IPS-15b (cell line): ENCODE measurements at regions not wholly inside any gene's neighbourhood (a gene's known extent, or its start where the extent isn't known, plus 50 kb on each side); places are given as distances from the start of the nearest gene placed in this dataset.
"Not testable (repeated sequence)": the region's sequence is repeated elsewhere in the genome, so short reads cannot be mapped to it uniquely, and the experiment has no call there.

Source experiments
- H3K27me3 ChIP-seq: one replicate; pipeline ENCODE4 v1.6.1; 2013; ENCODE audit warnings: low read length; ENCODE audit not compliant: control insufficient read depth, insufficient read depth
- H3K36me3 ChIP-seq: one replicate; pipeline ENCODE4 v1.6.1; 2013; ENCODE audit warnings: low read length; ENCODE audit not compliant: control insufficient read depth, insufficient read depth
- H3K4me1 ChIP-seq: one replicate; pipeline ENCODE4 v1.6.1; 2013; ENCODE audit warnings: mild to moderate bottlenecking, low read length; ENCODE audit not compliant: control insufficient read depth, insufficient read depth
- H3K4me3 ChIP-seq: one replicate; pipeline ENCODE4 v1.5.1; 2013; ENCODE audit warnings: low read depth, low read length
- H3K9ac ChIP-seq: one replicate; pipeline ENCODE4 v1.6.1; 2013; ENCODE audit warnings: low read depth, mild to moderate bottlenecking, low read length
- H3K9me3 ChIP-seq: one replicate; pipeline ENCODE4 v1.6.1; 2013; ENCODE audit warnings: mild to moderate bottlenecking, low read length; ENCODE audit not compliant: control insufficient read depth, insufficient read depth

DNA sequence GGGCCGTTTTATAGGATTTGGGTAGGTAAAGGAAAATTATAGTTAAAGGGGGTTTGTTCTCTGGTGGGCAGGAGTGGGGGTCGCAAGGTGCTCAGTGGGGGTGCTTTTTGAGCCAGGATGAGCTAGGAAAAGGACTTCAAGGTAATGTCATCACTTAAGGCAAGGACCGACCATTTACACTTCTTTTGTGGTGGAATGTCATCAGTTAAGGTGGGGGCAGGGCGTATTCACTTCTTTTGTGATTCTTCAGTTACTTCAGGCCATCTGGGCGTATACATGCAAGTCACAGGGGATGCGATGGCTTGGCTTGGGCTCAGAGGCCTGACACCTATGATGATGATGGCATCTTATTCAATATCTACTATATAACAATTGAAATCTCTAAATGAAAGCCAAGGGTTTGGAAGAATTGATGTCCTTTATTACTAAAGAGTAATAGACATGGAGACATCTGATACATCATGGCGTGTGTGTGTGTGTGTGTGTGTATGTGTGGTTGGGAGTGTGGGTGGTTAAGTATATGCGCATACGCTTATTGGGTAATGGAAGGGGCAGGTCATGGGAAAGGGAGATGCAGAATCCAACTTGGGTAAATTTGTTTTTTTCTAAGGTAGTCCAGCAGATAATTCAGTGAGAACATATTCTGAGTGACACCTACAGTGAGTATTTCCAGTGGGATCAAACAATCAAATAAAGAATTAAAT lies 236.9 kb upstream of the DUSP10 start:
- not testable (repeated sequence) for H3K36me3 ChIP-seq, H3K27me3 ChIP-seq, H3K9me3 ChIP-seq
- peak overlapping the region; percentile 88 for H3K9ac ChIP-seq
- peaks cover 14% of the 10 kb centered on the region for H3K4me1 ChIP-seq
- peak overlapping the region; percentile 74 for H3K4me3 ChIP-seq

DNA sequence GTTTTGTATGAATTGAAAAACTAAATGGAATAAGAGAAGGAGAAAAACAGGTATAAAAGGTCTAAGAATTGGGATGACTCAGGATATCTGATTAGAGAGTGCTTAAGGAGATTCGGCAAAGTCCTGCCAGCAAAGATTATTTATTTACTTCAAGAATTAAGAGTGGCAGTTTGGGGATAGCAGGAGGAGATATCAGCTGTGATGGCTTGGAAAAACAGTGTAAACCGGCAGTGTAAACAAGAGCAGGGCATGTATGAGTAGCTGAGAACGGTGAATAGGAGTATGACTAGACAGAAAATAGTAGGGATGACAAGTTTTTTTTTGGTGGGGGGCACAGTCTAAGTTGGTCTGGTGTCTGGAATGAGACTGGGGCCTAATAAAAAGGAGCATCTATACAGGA lies 231.9 kb upstream of the DUSP10 start:
- not testable (repeated sequence) for H3K9me3 ChIP-seq, H3K27me3 ChIP-seq, H3K9ac ChIP-seq

DNA sequence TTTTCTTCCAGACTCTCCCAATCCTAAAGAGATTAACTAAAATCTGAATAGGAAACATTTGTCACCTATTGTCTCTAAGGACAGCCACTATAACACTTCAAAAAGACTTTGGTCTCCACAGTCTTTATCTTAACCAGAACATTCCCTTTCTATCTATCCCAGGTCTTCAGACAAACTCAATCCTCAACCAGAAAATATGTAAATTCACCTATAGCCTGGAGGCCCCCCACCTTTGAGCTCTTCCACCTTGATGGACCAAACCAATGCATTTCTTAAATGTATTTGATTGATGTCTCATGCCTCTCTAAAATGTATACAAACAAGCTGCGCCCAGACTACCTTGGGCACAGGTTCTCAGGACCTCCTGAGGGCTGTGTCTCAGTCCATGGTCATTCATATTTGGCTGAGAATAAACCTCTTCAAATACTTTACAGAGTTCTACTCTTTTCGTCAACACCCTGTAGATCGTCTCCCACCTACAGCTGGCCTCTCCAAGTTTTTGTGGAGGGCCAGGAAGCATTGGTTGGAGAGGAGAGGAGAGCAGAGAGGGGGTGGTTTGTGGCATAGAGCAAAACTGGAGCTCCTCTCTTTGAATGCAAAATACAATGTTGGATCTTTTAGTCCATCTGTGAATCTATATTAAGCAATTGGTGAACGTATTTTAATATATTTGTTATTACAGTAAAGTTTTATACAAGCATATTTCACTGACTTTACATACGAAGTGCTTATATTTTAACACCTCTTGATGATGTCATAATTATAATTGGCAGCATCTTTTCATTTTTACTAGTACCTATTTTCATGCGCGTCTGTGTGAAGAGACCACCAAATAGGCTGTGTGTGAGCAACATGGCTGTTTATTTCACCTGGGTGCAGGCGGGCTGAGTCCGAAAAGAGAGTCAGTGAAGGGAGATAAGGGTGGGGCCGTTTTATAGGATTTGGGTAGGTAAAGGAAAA lies 230.7 kb upstream of the DUSP10 start:
- H3K4me1 ChIP-seq: peaks cover 11% of the 10 kb centered on the region
- H3K9ac ChIP-seq: peak overlapping the region; percentile 37
- no peaks in the 10 kb centered on the region for H3K36me3 ChIP-seq
- peak overlapping the region; percentile 37 for H3K4me3 ChIP-seq
- no peaks in the 10 kb centered on the region for H3K9me3 ChIP-seq
- no peaks in the 10 kb centered on the region for H3K27me3 ChIP-seq

More for the DNA sequence above, 231.9 kb upstream of the DUSP10 start:
- peaks cover 11% of the 10 kb centered on the region for H3K4me1 ChIP-seq
- not testable (repeated sequence) for H3K4me3 ChIP-seq, H3K36me3 ChIP-seq

- H3K9ac ChIP-seq, H3K9me3 ChIP-seq, H3K4me3 ChIP-seq, H3K36me3 ChIP-seq, H3K27me3 ChIP-seq: not testable (repeated sequence)
- H3K4me1 ChIP-seq: peaks cover 11% of the 10 kb centered on the region
Observed at GRCh38 chr1:221971035-221971434, 229.1 kb upstream of the DUSP10 start.

DNA sequence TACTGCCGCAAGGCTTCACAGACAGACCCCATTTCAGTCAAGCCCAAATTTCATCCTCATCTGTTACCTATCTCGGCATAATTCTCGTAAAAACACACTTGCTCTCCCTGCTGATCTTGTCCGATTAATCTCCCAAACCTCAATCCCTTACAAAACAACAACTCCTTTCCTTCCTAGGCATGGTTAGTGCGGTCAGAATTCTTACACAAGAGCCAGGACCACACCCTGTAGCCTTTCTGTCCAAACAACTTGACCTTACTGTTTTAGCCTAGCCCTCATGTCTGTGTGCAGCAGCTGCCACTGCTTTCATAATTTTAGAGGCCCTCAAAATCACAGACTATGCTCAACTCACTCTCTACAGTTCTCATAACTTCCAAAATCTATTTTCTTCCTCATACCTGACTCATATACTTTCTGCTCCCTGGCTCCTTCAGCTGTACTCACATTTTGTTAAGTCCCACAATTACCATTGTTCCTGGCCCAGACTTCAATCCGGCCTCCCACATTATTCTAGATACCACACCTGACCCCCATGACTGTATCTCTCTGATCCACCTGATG lies 227.5 kb upstream of the DUSP10 start:
- H3K27me3 ChIP-seq, H3K4me3 ChIP-seq, H3K9ac ChIP-seq, H3K9me3 ChIP-seq, H3K36me3 ChIP-seq: not testable (repeated sequence)
- H3K4me1 ChIP-seq: peaks cover 18% of the 10 kb centered on the region

GRCh38 chr1:221967538-221967937 lies 225.6 kb upstream of the DUSP10 start:
- H3K36me3 ChIP-seq, H3K27me3 ChIP-seq, H3K9ac ChIP-seq, H3K9me3 ChIP-seq: not testable (repeated sequence)
- peaks cover 14% of the 10 kb centered on the region for H3K4me1 ChIP-seq
- peak overlapping the region; percentile 18 for H3K4me3 ChIP-seq

DNA sequence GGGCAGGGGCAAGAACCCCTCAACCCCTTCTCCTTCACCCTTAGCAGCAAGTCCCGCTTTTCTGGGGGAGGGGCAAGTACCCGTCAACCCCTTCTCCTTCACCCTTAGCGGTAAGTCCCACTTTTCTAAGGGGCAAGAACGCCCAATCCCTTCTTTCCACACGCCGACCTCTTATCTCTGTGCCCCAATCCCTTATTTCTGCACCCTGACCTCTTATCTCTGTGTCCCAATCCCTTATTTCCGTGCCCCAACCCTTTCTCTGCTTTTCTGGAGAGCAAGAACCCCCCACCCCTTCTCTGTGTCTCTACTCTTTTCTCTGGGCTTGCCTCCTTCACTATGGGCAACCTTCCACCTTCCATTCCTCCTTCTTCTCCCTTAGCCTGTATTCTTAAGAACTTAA lies 225.0 kb upstream of the DUSP10 start:
- H3K4me1 ChIP-seq: peaks cover 16% of the 10 kb centered on the region

GRCh38 chr1:221965891-221966290 lies 224.0 kb upstream of the DUSP10 start:
- H3K36me3 ChIP-seq, H3K9ac ChIP-seq, H3K27me3 ChIP-seq, H3K9me3 ChIP-seq, H3K4me3 ChIP-seq: not testable (repeated sequence)
- peaks cover 12% of the 10 kb centered on the region for H3K4me1 ChIP-seq

More for the DNA sequence above, 225.0 kb upstream of the DUSP10 start:
- not testable (repeated sequence) for H3K9me3 ChIP-seq, H3K27me3 ChIP-seq, H3K9ac ChIP-seq, H3K36me3 ChIP-seq
- H3K4me3 ChIP-seq: peak overlapping the region; percentile 31

DNA sequence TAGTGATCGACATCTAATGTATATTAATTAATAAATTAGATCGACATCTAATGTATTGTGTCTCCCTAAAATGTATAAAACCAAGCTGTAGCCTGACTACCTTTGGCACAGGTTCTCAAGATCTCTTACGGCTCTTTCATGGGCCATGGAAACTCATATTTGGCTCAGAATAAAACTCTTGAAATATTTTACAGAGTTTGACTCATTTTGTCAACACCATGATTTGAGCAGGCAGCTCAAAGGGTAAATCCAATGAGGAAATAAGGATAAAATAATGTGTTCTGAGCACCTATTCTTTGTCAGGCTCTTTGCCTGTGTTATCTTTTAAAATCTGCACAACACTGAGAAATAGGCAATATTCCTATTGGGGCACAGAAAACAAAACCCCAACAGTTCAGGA lies 223.4 kb upstream of the DUSP10 start:
- Histone ChIP-seq H3K27me3 (no peaks in the 10 kb centered on the region), H3K36me3 (no peaks in the 10 kb centered on the region), H3K9me3 (no peaks in the 10 kb centered on the region), H3K9ac (no peak overlapping the region), H3K4me1 (peaks cover 15% of the 10 kb centered on the region), H3K4me3 (no peak overlapping the region)

GRCh38 chr1:221963742-221964141 lies 221.9 kb upstream of the DUSP10 start:
- peaks cover 22% of the 10 kb centered on the region for H3K4me1 ChIP-seq
- H3K27me3 ChIP-seq: no peaks in the 10 kb centered on the region
- H3K9me3 ChIP-seq: no peaks in the 10 kb centered on the region
- H3K4me3 ChIP-seq: no peak overlapping the region
- no peaks in the 10 kb centered on the region for H3K36me3 ChIP-seq
- H3K9ac ChIP-seq: no peak overlapping the region

DNA sequence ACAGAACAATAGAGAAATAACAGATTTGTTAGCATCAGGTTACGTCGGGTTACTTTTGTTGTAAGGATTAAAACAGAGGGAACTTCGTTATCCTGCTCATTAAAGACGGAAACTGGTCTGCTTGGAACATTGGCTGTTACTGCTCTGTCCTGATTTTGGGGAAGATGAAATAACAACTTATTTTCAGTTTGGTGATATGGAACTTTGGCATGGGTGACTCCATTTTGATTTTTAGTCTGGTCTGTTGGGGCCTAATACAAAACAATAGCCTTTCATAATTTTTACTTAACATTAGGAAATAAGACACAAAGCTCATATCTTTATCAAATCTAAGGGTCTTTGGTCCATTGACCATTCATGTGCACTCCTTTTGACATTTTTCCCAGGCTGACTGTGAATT lies 220.5 kb upstream of the DUSP10 start:
- Histone ChIP-seq H3K9me3 (no peaks in the 10 kb centered on the region), H3K4me3 (no peak overlapping the region), H3K36me3 (no peaks in the 10 kb centered on the region), H3K4me1 (peaks cover 25% of the 10 kb centered on the region), H3K27me3 (no peaks in the 10 kb centered on the region), H3K9ac (no peak overlapping the region)
